ENCODE measurements at regions not wholly inside any gene's neighbourhood (a gene's known extent, or its start where the extent isn't known, plus 50 kb on each side); places are given as distances from the start of the nearest gene placed in this dataset.

GRCh38 chr2:187214306-187214705, 233.7 kb downstream of the CALCRL start:
- no peak overlapping the region for H3K4me3 ChIP-seq (ENCODE audit: low read depth, low read length)
- no peak for TF ChIP-seq CTCF (IDR thresholded peaks at IDR 0.05; ENCODE audit: low read depth, low read length)
- no peak overlapping the region for H3K27ac ChIP-seq
- H3K27me3 ChIP-seq (ENCODE audit: insufficient read depth, low read depth, severe bottlenecking) = no peaks in the 10 kb centered on the region
- H3K9me3 ChIP-seq (ENCODE audit: severe bottlenecking) = no peaks in the 10 kb centered on the region
- H3K36me3 ChIP-seq = no peaks in the 10 kb centered on the region
- DNase-seq = no peak

- no peaks in the 10 kb centered on the region for H3K27me3 ChIP-seq (ENCODE audit: insufficient read depth, low read depth, severe bottlenecking)
- no peaks in the 10 kb centered on the region for H3K36me3 ChIP-seq
- DNase-seq = no peak
Observed at GRCh38 chr2:187213798-187214197, 234.3 kb downstream of the CALCRL start.

GRCh38 chr2:187210726-187211125, 237.3 kb downstream of the CALCRL start:
- DNase-seq = no peak
- H3K27ac ChIP-seq = no peak overlapping the region
- no peaks in the 10 kb centered on the region for H3K36me3 ChIP-seq
- no peaks in the 10 kb centered on the region for H3K27me3 ChIP-seq (ENCODE audit: insufficient read depth, low read depth, severe bottlenecking)
- H3K9me3 ChIP-seq (ENCODE audit: severe bottlenecking) = no peaks in the 10 kb centered on the region
- no peak overlapping the region for H3K4me3 ChIP-seq (ENCODE audit: low read depth, low read length)
- no peak for TF ChIP-seq CTCF (IDR thresholded peaks at IDR 0.05; ENCODE audit: low read depth, low read length)

More at GRCh38 chr2:187213798-187214197, 234.3 kb downstream of the CALCRL start:
- no peak overlapping the region for H3K27ac ChIP-seq
- no peaks in the 10 kb centered on the region for H3K9me3 ChIP-seq (ENCODE audit: severe bottlenecking)
- no peak overlapping the region for H3K4me3 ChIP-seq (ENCODE audit: low read depth, low read length)
- no peak for TF ChIP-seq CTCF (IDR thresholded peaks at IDR 0.05; ENCODE audit: low read depth, low read length)

- Histone ChIP-seq H3K27ac (no peak overlapping the region), H3K36me3 (no peaks in the 10 kb centered on the region), H3K9me3 (ENCODE audit: severe bottlenecking) (no peaks in the 10 kb centered on the region), H3K4me3 (ENCODE audit: low read depth, low read length) (no peak overlapping the region), H3K27me3 (ENCODE audit: insufficient read depth, low read depth, severe bottlenecking) (no peaks in the 10 kb centered on the region)
- no peak for TF ChIP-seq CTCF (IDR thresholded peaks at IDR 0.05; ENCODE audit: low read depth, low read length)
- DNase-seq = no peak
Observed at GRCh38 chr2:187208199-187208785, 239.8 kb downstream of the CALCRL start.

- no peak for TF ChIP-seq CTCF (IDR thresholded peaks at IDR 0.05; ENCODE audit: low read depth, low read length)
- DNase-seq = no peak
- H3K4me3 ChIP-seq (ENCODE audit: low read depth, low read length) = no peak overlapping the region
- no peaks in the 10 kb centered on the region for H3K27me3 ChIP-seq (ENCODE audit: insufficient read depth, low read depth, severe bottlenecking)
- no peaks in the 10 kb centered on the region for H3K36me3 ChIP-seq
- H3K27ac ChIP-seq = no peak overlapping the region
- H3K9me3 ChIP-seq (ENCODE audit: severe bottlenecking) = no peaks in the 10 kb centered on the region
Observed at GRCh38 chr2:187207126-187207525, 240.9 kb downstream of the CALCRL start.

- Histone ChIP-seq H3K27me3 (ENCODE audit: insufficient read depth, low read depth, severe bottlenecking) (no peaks in the 10 kb centered on the region), H3K9me3 (ENCODE audit: severe bottlenecking) (no peaks in the 10 kb centered on the region), H3K4me3 (ENCODE audit: low read depth, low read length) (no peak overlapping the region), H3K36me3 (no peaks in the 10 kb centered on the region), H3K27ac (no peak overlapping the region)
- DNase-seq = no peak
- TF ChIP-seq CTCF (IDR thresholded peaks at IDR 0.05; ENCODE audit: low read depth, low read length) = no peak
Observed at GRCh38 chr2:187206471-187206870, 241.6 kb downstream of the CALCRL start.

All from WERI-Rb-1 (cell line).